ENCODE measurements at regions not wholly inside any gene's neighbourhood (a gene's known extent, or its start where the extent isn't known, plus 50 kb on each side); places are given as distances from the start of the nearest gene placed in this dataset.

DNA sequence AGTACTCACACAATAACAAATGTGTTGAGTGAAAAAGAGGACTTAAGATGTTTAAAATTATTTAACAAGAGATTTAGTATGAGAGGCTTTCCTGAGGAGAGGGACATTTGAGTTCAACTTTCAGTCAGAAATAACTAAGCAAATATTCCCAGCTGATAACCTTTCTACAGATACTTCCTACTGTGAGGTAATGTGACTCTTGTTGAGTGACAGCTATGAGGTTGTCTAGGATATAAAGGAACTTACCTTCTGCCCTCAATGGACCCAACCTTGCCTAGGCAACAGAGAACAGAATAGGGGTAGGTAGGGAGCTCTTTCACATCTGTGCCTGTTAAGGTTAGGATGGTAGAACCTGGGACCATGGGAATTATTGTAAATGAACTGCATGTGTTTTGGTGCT is 54.7 kb downstream of the GLUD2 start:
- Mint-ChIP-seq H3K36me3 (no peaks in the 10 kb centered on the region), H3K9me3 (ENCODE audit: low read depth) (no peaks in the 10 kb centered on the region), H3K27ac (no peak overlapping the region), H3K27me3 (no peaks in the 10 kb centered on the region), H3K4me3 (no peak overlapping the region), H3K4me1 (no peaks in the 10 kb centered on the region)
- DNase-seq (no peak), ATAC-seq (no peak)
- CTCF ChIA-PET: no interaction called here

DNA sequence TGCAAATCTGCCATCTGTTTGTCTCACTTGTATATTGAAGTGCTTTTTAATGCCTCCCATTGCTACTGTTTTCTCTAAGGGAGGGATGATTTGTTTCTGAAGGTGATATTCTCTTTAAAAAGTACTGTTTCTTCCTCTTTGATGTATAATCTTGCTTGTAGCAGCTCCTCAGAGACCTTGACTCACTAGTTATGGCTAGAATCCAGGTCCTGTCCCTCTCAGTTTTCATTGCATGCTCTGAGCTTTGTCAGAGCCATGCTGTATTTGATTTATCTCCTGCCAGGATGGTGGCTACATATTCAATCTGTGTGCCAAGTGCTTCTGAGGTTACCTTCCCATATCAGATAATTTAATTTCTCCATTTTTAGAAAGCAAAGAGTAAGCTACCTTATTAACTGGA is 56.0 kb downstream of the GLUD2 start:
- no peak overlapping the region for H3K4me3 Mint-ChIP-seq
- H3K36me3 Mint-ChIP-seq: no peaks in the 10 kb centered on the region

GRCh38 chrX:121106484-121107235 is 59.2 kb downstream of the GLUD2 start:
- no peak overlapping the region for H3K4me3 Mint-ChIP-seq

More for the DNA sequence above, 56.0 kb downstream of the GLUD2 start:
- no peaks in the 10 kb centered on the region for H3K9me3 Mint-ChIP-seq (ENCODE audit: low read depth)
- H3K27ac Mint-ChIP-seq: no peak overlapping the region
- H3K4me1 Mint-ChIP-seq: no peaks in the 10 kb centered on the region
- no peak for DNase-seq
- CTCF ChIA-PET: no interaction called here
- no peak for ATAC-seq
- no peaks in the 10 kb centered on the region for H3K27me3 Mint-ChIP-seq

GRCh38 chrX:121109986-121110385 is 62.6 kb downstream of the GLUD2 start:
- no peak for ATAC-seq
- CTCF ChIA-PET: no interaction called here
- Mint-ChIP-seq H3K4me1 (no peaks in the 10 kb centered on the region), H3K27me3 (no peaks in the 10 kb centered on the region), H3K4me3 (no peak overlapping the region), H3K9me3 (ENCODE audit: low read depth) (no peaks in the 10 kb centered on the region), H3K36me3 (no peaks in the 10 kb centered on the region), H3K27ac (no peak overlapping the region)
- DNase-seq: no peak

More at GRCh38 chrX:121106484-121107235, 59.2 kb downstream of the GLUD2 start:
- ATAC-seq: no peak
- Mint-ChIP-seq H3K27ac (no peak overlapping the region), H3K36me3 (no peaks in the 10 kb centered on the region), H3K9me3 (ENCODE audit: low read depth) (no peaks in the 10 kb centered on the region), H3K4me1 (no peaks in the 10 kb centered on the region), H3K27me3 (no peaks in the 10 kb centered on the region)
- DNase-seq: no peak
- CTCF ChIA-PET: no interaction called here

- H3K36me3 Mint-ChIP-seq: no peaks in the 10 kb centered on the region
- no peak overlapping the region for H3K27ac Mint-ChIP-seq
- ATAC-seq (no peak), DNase-seq (no peak)
- no peaks in the 10 kb centered on the region for H3K4me1 Mint-ChIP-seq
- no peak overlapping the region for H3K4me3 Mint-ChIP-seq
- CTCF ChIA-PET: no interaction called here
- H3K27me3 Mint-ChIP-seq: no peaks in the 10 kb centered on the region
- no peaks in the 10 kb centered on the region for H3K9me3 Mint-ChIP-seq (ENCODE audit: low read depth)
Measured at GRCh38 chrX:121110536-121110935, 63.1 kb downstream of the GLUD2 start.

DNA sequence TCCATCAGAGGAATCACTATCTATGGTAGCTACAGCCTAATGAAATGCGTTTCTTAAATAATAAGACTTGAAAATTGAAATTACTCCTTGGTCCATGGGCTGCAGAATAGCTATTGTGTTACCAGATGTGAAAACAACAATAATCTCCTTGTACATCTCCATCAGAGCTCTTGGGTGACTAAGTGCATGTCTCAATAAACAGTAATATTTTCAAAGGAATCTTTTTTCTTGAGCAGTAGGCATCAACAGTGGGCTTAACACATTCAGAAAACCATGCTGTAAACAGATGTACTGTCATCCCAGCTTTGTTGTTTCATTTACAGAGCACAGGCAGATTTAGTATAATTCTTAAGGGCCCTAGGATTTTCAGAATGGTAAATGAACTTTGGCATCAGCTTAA is 67.3 kb downstream of the GLUD2 start:
- CTCF ChIA-PET: no interaction called here
- H3K4me1 Mint-ChIP-seq: no peaks in the 10 kb centered on the region
- H3K27ac Mint-ChIP-seq: no peak overlapping the region
- H3K9me3 Mint-ChIP-seq (ENCODE audit: low read depth): no peaks in the 10 kb centered on the region
- H3K27me3 Mint-ChIP-seq: no peaks in the 10 kb centered on the region
- DNase-seq: no peak
- H3K36me3 Mint-ChIP-seq: no peaks in the 10 kb centered on the region
- no peak overlapping the region for H3K4me3 Mint-ChIP-seq
- ATAC-seq: no peak

- Mint-ChIP-seq H3K27ac (no peak overlapping the region), H3K27me3 (no peaks in the 10 kb centered on the region), H3K4me1 (no peaks in the 10 kb centered on the region), H3K9me3 (ENCODE audit: low read depth) (no peaks in the 10 kb centered on the region), H3K36me3 (no peaks in the 10 kb centered on the region), H3K4me3 (no peak overlapping the region)
- CTCF ChIA-PET: no interaction called here
- DNase-seq (no peak), ATAC-seq (no peak)
Measured at GRCh38 chrX:121120690-121121605, 73.5 kb downstream of the GLUD2 start.

DNA sequence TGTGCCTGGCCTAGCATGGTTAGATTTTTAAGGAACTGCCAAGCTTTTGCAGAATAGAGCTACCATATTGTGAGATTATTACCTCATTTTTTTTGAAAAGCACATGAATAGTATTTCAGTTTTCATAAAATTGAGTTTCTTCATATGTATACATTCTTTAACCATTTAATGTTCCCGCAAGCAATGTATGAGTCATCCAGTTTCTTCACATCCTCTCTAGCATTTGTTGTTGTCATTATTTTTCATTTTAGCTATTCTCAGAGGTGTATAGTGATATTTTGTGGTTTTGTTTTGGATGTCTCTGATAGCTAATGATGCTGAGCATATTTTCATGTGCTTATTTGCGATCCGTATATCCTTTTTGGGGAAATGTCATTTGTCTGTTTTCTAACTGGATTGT is 74.9 kb downstream of the GLUD2 start:
- no peaks in the 10 kb centered on the region for H3K9me3 Mint-ChIP-seq (ENCODE audit: low read depth)
- CTCF ChIA-PET: no interaction called here
- ATAC-seq (no peak), DNase-seq (no peak)
- no peaks in the 10 kb centered on the region for H3K36me3 Mint-ChIP-seq
- no peak overlapping the region for H3K27ac Mint-ChIP-seq
- no peaks in the 10 kb centered on the region for H3K4me1 Mint-ChIP-seq
- H3K4me3 Mint-ChIP-seq: no peak overlapping the region
- H3K27me3 Mint-ChIP-seq: no peaks in the 10 kb centered on the region

- H3K36me3 Mint-ChIP-seq: no peaks in the 10 kb centered on the region
- H3K9me3 Mint-ChIP-seq (ENCODE audit: low read depth): no peaks in the 10 kb centered on the region
- CTCF ChIA-PET: no interaction called here
- H3K27me3 Mint-ChIP-seq: no peaks in the 10 kb centered on the region
- no peak overlapping the region for H3K4me3 Mint-ChIP-seq
- ATAC-seq (no peak), DNase-seq (no peak)
- no peak overlapping the region for H3K27ac Mint-ChIP-seq
- H3K4me1 Mint-ChIP-seq: no peaks in the 10 kb centered on the region
Measured at GRCh38 chrX:121128925-121129877, 81.8 kb downstream of the GLUD2 start.

GRCh38 chrX:121132675-121133074 is 85.3 kb downstream of the GLUD2 start:
- CTCF ChIA-PET: no interaction called here

DNA sequence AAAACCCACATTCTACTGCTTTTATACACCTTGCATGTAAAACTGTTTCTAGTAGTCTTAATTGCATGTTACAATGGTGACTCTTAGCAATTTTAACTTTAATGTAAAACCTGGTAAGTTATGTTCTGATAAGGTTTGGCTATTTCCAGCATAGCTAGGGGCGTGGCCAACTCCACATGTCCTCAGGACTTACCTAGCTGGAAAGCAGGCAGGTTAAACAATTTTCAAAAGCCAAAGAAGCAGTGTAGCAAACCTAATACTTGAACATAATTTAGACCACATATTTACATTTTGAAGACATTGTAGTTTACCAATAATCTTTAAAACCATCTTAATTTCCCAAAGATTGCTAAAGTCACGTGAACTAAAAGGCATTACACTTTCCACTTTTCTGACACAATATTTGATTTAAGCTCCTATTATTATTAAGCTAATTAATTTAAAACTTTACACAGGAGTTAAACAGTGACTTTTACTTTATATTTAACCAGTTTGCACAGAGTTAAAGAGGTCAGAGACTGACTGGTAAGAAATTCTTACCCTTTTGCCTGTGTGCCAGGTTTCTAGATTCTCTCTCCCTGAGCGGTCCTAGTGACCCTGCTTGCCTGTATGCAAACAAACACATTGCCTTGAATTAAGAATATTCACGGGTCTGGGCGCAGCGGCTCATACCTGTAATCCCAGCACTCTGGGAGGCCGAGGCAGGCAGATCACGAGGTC is 88.2 kb downstream of the GLUD2 start:
- no peak for ATAC-seq

More at GRCh38 chrX:121132675-121133074, 85.3 kb downstream of the GLUD2 start:
- ATAC-seq: no peak
- no peak overlapping the region for H3K4me3 Mint-ChIP-seq
- no peaks in the 10 kb centered on the region for H3K9me3 Mint-ChIP-seq (ENCODE audit: low read depth)
- no peaks in the 10 kb centered on the region for H3K4me1 Mint-ChIP-seq
- H3K36me3 Mint-ChIP-seq: no peaks in the 10 kb centered on the region
- DNase-seq: no peak
- H3K27me3 Mint-ChIP-seq: no peaks in the 10 kb centered on the region
- H3K27ac Mint-ChIP-seq: no peak overlapping the region

GRCh38 chrX:121146059-121146628 is 98.7 kb downstream of the GLUD2 start:
- H3K27me3 Mint-ChIP-seq: no peaks in the 10 kb centered on the region
- H3K36me3 Mint-ChIP-seq: no peaks in the 10 kb centered on the region
- no peak overlapping the region for H3K4me3 Mint-ChIP-seq
- no peaks in the 10 kb centered on the region for H3K9me3 Mint-ChIP-seq (ENCODE audit: low read depth)
- H3K27ac Mint-ChIP-seq: no peak overlapping the region
- CTCF ChIA-PET: no interaction called here
- ATAC-seq (no peak), DNase-seq (no peak)
- no peaks in the 10 kb centered on the region for H3K4me1 Mint-ChIP-seq

More for the DNA sequence above, 88.2 kb downstream of the GLUD2 start:
- Mint-ChIP-seq H3K27me3 (no peaks in the 10 kb centered on the region), H3K9me3 (ENCODE audit: low read depth) (no peaks in the 10 kb centered on the region), H3K4me3 (no peak overlapping the region), H3K36me3 (no peaks in the 10 kb centered on the region), H3K4me1 (no peaks in the 10 kb centered on the region), H3K27ac (no peak overlapping the region)
- CTCF ChIA-PET: no interaction called here
- no peak for DNase-seq

All from activated CD8-positive, alpha-beta memory T cell treated with anti-CD3 and anti-CD28 coated beads, Interleukin-2, amount 10 ng/mL, durations not matched to agents 7 days and 5 days (primary cell).